HG03442 (cell line): ENCODE measurements at regions not wholly inside any gene's neighbourhood (a gene's known extent, or its start where the extent isn't known, plus 50 kb on each side); places are given as distances from the start of the nearest gene placed in this dataset.
"Not testable (repeated sequence)": the region's sequence is repeated elsewhere in the genome, so short reads cannot be mapped to it uniquely, and the experiment has no call there.

Experiments
- ATAC-seq: cut with Tn5 transposase; IDR thresholded peaks from one replicate; pipeline ENCODE4 v1.9.1; 2021; ENCODE audit warnings: mild to moderate bottlenecking, moderate library complexity; ENCODE audit not compliant: unreplicated experiment

GRCh38 chr3:181549266-181549665, 162.5 kb upstream of the SOX2 start:
- ATAC-seq = no peak

- no peak for ATAC-seq
These were observed 170.3 kb upstream of the SOX2 start for GRCh38 chr3:181541414-181541813.

DNA sequence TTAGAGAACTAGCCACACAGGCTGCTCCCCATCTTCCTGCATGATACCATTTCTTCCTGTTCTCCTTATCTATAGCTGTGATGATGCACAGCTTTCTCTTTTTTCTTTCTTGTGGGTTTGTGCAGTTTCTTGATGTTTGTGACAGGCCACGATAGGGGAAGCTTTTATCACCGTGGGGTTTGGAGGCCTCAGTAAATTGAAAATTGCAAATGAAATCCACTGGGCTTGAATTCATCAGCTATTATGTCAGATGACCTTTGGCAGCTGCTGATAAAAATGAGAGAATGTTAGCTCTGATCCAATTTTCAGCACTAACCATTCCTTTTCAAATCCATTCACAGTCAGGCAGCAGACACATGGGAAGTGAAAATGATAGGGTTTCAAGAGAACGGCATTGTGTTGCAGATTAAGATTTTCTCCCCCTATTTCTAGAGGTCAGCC, 176.9 kb upstream of the SOX2 start:
- ATAC-seq = no peak

- ATAC-seq = no peak
These were observed 177.9 kb upstream of the SOX2 start for GRCh38 chr3:181533811-181534210.

- no peak for ATAC-seq
These were observed 181.1 kb upstream of the SOX2 start for GRCh38 chr3:181530584-181530983.

DNA sequence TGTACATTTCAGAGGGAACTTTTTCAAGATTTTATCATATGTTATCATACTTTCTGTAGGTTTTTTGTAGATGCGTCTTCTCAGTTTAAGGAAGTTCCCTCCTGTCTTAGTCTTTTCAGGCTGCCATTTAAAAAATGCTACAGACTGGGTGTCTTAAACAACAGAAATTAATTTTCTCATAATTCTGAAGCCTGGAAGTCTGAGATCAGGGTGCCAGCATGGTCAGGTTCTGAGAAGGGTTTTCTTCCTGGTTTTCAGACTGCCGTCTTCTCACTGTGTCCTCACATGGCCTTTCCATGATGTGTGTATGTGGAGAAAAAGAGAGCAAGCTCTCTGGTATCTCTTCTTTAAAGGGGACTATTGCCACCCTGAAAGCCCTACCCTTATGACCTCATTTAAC, 189.9 kb upstream of the SOX2 start:
- no peak for ATAC-seq

- ATAC-seq = no peak
These were observed 193.5 kb upstream of the SOX2 start for GRCh38 chr3:181518222-181518621.

- no peak for ATAC-seq
These were observed 198.9 kb upstream of the SOX2 start for GRCh38 chr3:181512787-181513186.

DNA sequence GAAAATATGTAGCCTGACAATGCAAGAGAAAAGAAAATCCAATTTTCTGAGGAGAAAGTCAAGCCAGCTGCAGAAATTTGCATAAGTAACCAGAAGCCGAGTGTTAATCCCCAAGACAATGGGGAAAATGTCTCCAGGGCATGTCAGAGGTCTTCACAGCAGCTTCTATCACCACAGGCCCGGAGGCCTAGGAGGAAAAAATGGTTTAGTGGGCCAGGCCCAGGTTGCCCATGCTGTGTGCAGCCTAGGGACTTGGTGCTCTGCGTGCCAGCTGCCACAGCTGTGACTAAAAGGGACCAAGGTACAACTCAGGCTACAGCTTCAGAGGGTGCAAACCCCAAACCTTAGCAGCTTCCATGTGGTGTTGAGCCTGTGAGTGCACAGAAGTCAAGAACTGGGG, 201.2 kb upstream of the SOX2 start:
- no peak for ATAC-seq

GRCh38 chr3:181497358-181497757, 214.4 kb upstream of the SOX2 start:
- ATAC-seq = no peak

- no peak for ATAC-seq
These were observed 218.3 kb upstream of the SOX2 start for GRCh38 chr3:181493423-181493822.

DNA sequence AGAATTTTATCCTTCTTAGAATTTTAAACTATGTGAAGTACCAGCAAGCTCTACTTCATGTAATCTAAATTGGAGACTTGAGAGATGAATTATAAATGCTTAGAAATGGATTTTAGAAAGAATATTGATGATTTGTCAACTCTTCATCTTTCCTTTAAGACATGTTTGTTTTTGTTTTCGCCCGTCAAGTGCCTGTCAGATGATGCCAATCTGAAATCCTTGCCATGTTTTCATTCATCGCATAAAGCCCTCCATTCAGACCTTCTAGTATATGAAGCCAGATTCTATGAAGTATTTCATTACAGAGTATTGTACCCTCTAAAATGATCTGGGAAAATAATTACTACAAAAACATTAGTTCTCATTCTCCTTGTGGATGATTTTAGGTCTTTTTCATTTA, 223.2 kb upstream of the SOX2 start:
- no peak for ATAC-seq

- no peak for ATAC-seq
These were observed 224.3 kb upstream of the SOX2 start for GRCh38 chr3:181487236-181487978.

DNA sequence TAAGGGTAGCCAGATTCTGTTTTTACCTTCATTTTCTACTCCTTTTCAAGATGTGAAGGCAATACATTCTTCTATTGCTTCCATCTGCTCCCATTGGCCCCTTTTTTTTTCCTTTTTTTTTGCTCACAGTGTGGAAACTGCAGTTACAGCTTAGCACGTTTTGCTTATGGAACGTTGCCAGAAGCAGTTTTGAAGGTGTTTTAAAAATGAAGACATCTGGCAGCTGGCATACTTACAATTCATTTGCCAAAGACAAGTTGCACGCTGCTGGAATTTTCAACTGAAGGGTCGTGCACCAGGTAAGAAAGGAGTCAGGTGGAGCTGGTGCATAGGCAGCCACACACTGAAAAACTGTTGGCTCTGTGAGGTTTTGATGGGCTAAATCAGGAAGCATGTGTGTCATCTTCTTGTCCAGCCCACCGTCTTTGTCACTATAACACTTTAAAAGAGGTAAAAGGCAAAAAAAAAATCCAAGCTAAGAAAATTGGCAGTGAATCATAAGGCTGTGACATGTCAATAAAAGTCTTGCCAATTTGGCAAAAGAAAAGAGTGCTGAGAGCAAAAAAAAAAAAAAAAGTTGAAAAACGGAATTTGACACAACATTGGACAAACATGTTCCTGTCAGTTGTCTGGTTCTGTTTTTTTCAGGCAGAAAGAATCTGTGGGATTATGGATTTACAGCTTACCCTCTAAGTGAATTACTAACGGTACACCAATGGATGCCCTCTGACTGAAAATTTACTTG, 225.4 kb upstream of the SOX2 start:
- ATAC-seq = no peak

- no peak for ATAC-seq
These were observed 227.7 kb upstream of the SOX2 start for GRCh38 chr3:181484026-181484425.

DNA sequence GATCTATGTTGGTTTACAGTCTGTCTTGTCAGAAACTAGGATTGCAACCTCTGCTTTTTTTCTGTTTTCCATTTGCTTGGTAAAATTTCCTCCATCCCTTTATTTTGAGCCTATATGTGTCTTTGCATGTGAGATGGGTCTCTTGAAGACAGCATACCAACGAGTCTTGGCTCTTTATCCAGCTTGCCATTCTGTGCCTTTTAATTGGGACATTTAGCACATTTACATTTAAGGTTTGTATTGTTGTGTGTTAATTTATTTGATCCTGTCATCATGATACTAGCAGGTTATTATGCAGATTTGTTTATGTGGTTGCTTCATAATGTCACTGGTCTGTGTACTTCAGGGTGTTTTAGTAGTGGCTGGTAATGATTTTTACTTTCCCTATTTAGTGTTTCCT, 236.6 kb upstream of the SOX2 start:
- ATAC-seq = not testable (repeated sequence)

DNA sequence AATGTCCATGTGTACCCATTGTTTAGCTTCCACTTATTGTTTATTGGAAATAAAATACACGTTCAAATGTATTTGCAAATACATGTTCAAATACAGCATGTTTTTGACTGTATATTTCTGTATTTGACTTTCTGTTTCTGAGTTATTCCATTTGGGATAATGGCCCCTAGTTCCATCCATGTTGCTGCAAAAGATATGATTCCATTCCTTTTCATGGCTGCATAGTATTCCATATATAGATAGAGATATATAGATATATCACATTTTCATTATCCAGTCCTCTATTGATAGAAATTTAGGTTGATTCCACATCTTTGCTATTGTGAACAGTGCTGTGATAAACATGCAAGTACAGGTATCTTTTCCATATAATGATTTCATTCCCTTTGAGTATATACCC, 241.4 kb upstream of the SOX2 start:
- no peak for ATAC-seq

- no peak for ATAC-seq
These were observed 247.6 kb upstream of the SOX2 start for GRCh38 chr3:181464033-181464694.

GRCh38 chr3:181461381-181461780, 250.3 kb upstream of the SOX2 start:
- no peak for ATAC-seq

GRCh38 chr3:181459516-181459915, 252.2 kb upstream of the SOX2 start:
- ATAC-seq = no peak

GRCh38 chr3:181458857-181459256, 252.9 kb upstream of the SOX2 start:
- no peak for ATAC-seq

DNA sequence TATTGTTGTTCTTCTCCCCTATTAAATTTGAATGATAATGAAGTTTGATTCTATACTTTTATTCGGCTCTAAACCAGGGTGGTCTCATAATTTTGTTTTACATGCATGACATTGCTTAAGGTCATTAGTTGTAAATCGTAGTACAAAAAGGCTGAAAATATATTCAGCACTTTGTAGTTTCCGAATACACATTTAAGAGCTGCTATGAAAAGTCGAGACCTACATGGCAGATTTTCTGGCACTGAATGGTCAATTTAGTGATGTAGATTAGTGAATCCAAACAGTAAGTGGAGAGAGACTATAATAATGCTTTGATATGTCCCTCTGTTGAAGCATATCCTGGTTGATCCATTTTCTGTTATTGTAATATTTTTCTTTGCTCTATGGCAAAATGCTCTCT, 254.0 kb upstream of the SOX2 start:
- ATAC-seq = no peak
